ENCODE measurements at regions not wholly inside any gene's neighbourhood (a gene's known extent, or its start where the extent isn't known, plus 50 kb on each side); places are given as distances from the start of the nearest gene placed in this dataset.
"Not testable (repeated sequence)": the region's sequence is repeated elsewhere in the genome, so short reads cannot be mapped to it uniquely, and the experiment has no call there.

GRCh38 chr4:3634894-3635820, 102.9 kb upstream of the LRPAP1 start:
- Histone ChIP-seq H3K36me3 (ENCODE audit: insufficient read depth, low read length) (no peaks in the 10 kb centered on the region), H3K4me3 (ENCODE audit: low read length) (no peak overlapping the region), H3K9ac (ENCODE audit: low read length) (no peak overlapping the region), H3K4me2 (ENCODE audit: low read depth, low read length, poor library complexity, severe bottlenecking) (no peak overlapping the region), H3K4me1 (ENCODE audit: low read length) (no peaks in the 10 kb centered on the region), H3K9me2 (replicated peaks; ENCODE audit: insufficient read depth, low read length) (no peaks in the 10 kb centered on the region), H4K20me1 (ENCODE audit: insufficient read depth, low read depth, low read length) (no peaks in the 10 kb centered on the region), H3K79me2 (ENCODE audit: low read length) (no peaks in the 10 kb centered on the region), H3K9me3 (ENCODE audit: low read length) (no peaks in the 10 kb centered on the region), H3K27ac (ENCODE audit: low read length) (no peak overlapping the region), H3K27me3 (ENCODE audit: low read length) (no peaks in the 10 kb centered on the region), H2AFZ (ENCODE audit: low read length) (no peak overlapping the region)
- no peak for DNase-seq

DNA sequence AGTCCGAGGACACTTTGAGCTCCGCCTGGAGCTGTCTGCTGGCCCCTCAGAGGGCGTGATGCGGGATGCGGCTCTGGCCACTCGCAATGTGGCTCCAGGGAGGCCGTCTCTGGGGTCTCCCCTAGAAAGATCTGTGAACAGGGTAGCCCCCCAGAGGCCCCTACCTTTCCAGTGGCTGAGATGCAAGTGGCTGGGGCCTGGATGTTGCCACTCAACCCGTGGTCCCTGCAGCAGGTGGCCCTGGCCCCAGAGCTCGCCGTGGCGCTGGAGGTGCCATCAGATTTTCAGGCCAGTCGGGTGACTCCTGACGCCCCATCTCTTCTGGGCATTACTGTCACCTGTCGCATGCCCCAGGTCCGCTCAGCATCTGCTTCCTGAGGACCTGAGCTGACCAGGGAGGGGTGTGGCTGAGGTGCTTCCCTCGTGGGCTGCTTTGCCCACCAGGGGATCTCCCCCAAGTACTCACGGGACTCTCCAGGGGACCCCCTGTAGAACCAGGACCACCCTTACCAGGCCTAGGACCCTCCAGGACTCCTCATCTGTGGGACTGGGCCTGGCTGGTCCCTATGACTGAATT, 102.1 kb upstream of the LRPAP1 start:
- no peak overlapping the region for H3K4me3 ChIP-seq (ENCODE audit: low read length)

GRCh38 chr4:3633277-3633676, 101.1 kb upstream of the LRPAP1 start:
- H3K4me3 ChIP-seq (ENCODE audit: low read length); H3K4me2 ChIP-seq (ENCODE audit: low read depth, low read length, poor library complexity, severe bottlenecking); H3K9me2 ChIP-seq (replicated peaks; ENCODE audit: insufficient read depth, low read length); H3K9me3 ChIP-seq (ENCODE audit: low read length); DNase-seq; H3K9ac ChIP-seq (ENCODE audit: low read length); H4K20me1 ChIP-seq (ENCODE audit: insufficient read depth, low read depth, low read length); H3K79me2 ChIP-seq (ENCODE audit: low read length); H3K27me3 ChIP-seq (ENCODE audit: low read length); H3K36me3 ChIP-seq (ENCODE audit: insufficient read depth, low read length); H2AFZ ChIP-seq (ENCODE audit: low read length); H3K27ac ChIP-seq (ENCODE audit: low read length); H3K4me1 ChIP-seq (ENCODE audit: low read length): not testable (repeated sequence)

More for the DNA sequence above, 102.1 kb upstream of the LRPAP1 start:
- no peaks in the 10 kb centered on the region for H3K79me2 ChIP-seq (ENCODE audit: low read length)
- no peak overlapping the region for H3K9ac ChIP-seq (ENCODE audit: low read length)
- no peaks in the 10 kb centered on the region for H3K27me3 ChIP-seq (ENCODE audit: low read length)
- no peak overlapping the region for H3K4me2 ChIP-seq (ENCODE audit: low read depth, low read length, poor library complexity, severe bottlenecking)
- no peaks in the 10 kb centered on the region for H3K9me3 ChIP-seq (ENCODE audit: low read length)
- no peak overlapping the region for H3K27ac ChIP-seq (ENCODE audit: low read length)
- no peaks in the 10 kb centered on the region for H3K9me2 ChIP-seq (replicated peaks; ENCODE audit: insufficient read depth, low read length)
- no peaks in the 10 kb centered on the region for H4K20me1 ChIP-seq (ENCODE audit: insufficient read depth, low read depth, low read length)
- no peaks in the 10 kb centered on the region for H3K36me3 ChIP-seq (ENCODE audit: insufficient read depth, low read length)
- DNase-seq, result no peak
- no peak overlapping the region for H2AFZ ChIP-seq (ENCODE audit: low read length)
- no peaks in the 10 kb centered on the region for H3K4me1 ChIP-seq (ENCODE audit: low read length)

- H3K79me2 ChIP-seq (ENCODE audit: low read length); H3K27me3 ChIP-seq (ENCODE audit: low read length); DNase-seq: not testable (repeated sequence)
Observed at GRCh38 chr4:3632794-3633193, 100.6 kb upstream of the LRPAP1 start.

GRCh38 chr4:3631544-3632266, 99.5 kb upstream of the LRPAP1 start:
- H3K36me3 ChIP-seq (ENCODE audit: insufficient read depth, low read length); DNase-seq; H3K4me2 ChIP-seq (ENCODE audit: low read depth, low read length, poor library complexity, severe bottlenecking); H3K9me2 ChIP-seq (replicated peaks; ENCODE audit: insufficient read depth, low read length); H3K4me3 ChIP-seq (ENCODE audit: low read length); H3K79me2 ChIP-seq (ENCODE audit: low read length); H3K27me3 ChIP-seq (ENCODE audit: low read length); H3K4me1 ChIP-seq (ENCODE audit: low read length); H3K9ac ChIP-seq (ENCODE audit: low read length); H3K9me3 ChIP-seq (ENCODE audit: low read length); H2AFZ ChIP-seq (ENCODE audit: low read length); H4K20me1 ChIP-seq (ENCODE audit: insufficient read depth, low read depth, low read length); H3K27ac ChIP-seq (ENCODE audit: low read length): not testable (repeated sequence)

More at GRCh38 chr4:3632794-3633193, 100.6 kb upstream of the LRPAP1 start:
- not testable (repeated sequence) for H3K9ac ChIP-seq (ENCODE audit: low read length); H3K4me1 ChIP-seq (ENCODE audit: low read length); H3K9me3 ChIP-seq (ENCODE audit: low read length); H3K4me2 ChIP-seq (ENCODE audit: low read depth, low read length, poor library complexity, severe bottlenecking); H3K27ac ChIP-seq (ENCODE audit: low read length); H3K9me2 ChIP-seq (replicated peaks; ENCODE audit: insufficient read depth, low read length); H3K36me3 ChIP-seq (ENCODE audit: insufficient read depth, low read length); H4K20me1 ChIP-seq (ENCODE audit: insufficient read depth, low read depth, low read length); H3K4me3 ChIP-seq (ENCODE audit: low read length); H2AFZ ChIP-seq (ENCODE audit: low read length)

GRCh38 chr4:3630598-3631543, 98.6 kb upstream of the LRPAP1 start:
- Histone ChIP-seq H3K9me2 (replicated peaks; ENCODE audit: insufficient read depth, low read length) (no peaks in the 10 kb centered on the region), H3K4me2 (ENCODE audit: low read depth, low read length, poor library complexity, severe bottlenecking) (no peak overlapping the region), H3K79me2 (ENCODE audit: low read length) (no peaks in the 10 kb centered on the region)

GRCh38 chr4:3630136-3630597, 97.9 kb upstream of the LRPAP1 start:
- Histone ChIP-seq H4K20me1 (ENCODE audit: insufficient read depth, low read depth, low read length) (no peaks in the 10 kb centered on the region), H3K9me2 (replicated peaks; ENCODE audit: insufficient read depth, low read length) (no peaks in the 10 kb centered on the region), H3K36me3 (ENCODE audit: insufficient read depth, low read length) (no peaks in the 10 kb centered on the region), H3K9ac (ENCODE audit: low read length) (no peak overlapping the region), H3K9me3 (ENCODE audit: low read length) (no peaks in the 10 kb centered on the region), H3K4me2 (ENCODE audit: low read depth, low read length, poor library complexity, severe bottlenecking) (no peak overlapping the region), H3K4me3 (ENCODE audit: low read length) (no peak overlapping the region), H3K27me3 (ENCODE audit: low read length) (no peaks in the 10 kb centered on the region), H3K79me2 (ENCODE audit: low read length) (no peaks in the 10 kb centered on the region), H2AFZ (ENCODE audit: low read length) (no peak overlapping the region), H3K4me1 (ENCODE audit: low read length) (no peaks in the 10 kb centered on the region), H3K27ac (ENCODE audit: low read length) (no peak overlapping the region)
- DNase-seq, result no peak

More at GRCh38 chr4:3630598-3631543, 98.6 kb upstream of the LRPAP1 start:
- H3K4me3 ChIP-seq (ENCODE audit: low read length), result no peak overlapping the region
- H3K27me3 ChIP-seq (ENCODE audit: low read length), result no peaks in the 10 kb centered on the region
- H3K27ac ChIP-seq (ENCODE audit: low read length), result no peak overlapping the region
- H3K36me3 ChIP-seq (ENCODE audit: insufficient read depth, low read length), result no peaks in the 10 kb centered on the region
- DNase-seq, result no peak
- H4K20me1 ChIP-seq (ENCODE audit: insufficient read depth, low read depth, low read length), result no peaks in the 10 kb centered on the region
- H3K9me3 ChIP-seq (ENCODE audit: low read length), result no peaks in the 10 kb centered on the region
- H3K9ac ChIP-seq (ENCODE audit: low read length), result no peak overlapping the region
- H3K4me1 ChIP-seq (ENCODE audit: low read length), result no peaks in the 10 kb centered on the region
- H2AFZ ChIP-seq (ENCODE audit: low read length), result no peak overlapping the region

Data from Karpas-422 (cell line).